NCI-H1105 (cell line): ENCODE measurements at regions not wholly inside any gene's neighbourhood (a gene's known extent, or its start where the extent isn't known, plus 50 kb on each side); places are given as distances from the start of the nearest gene placed in this dataset.
"Not testable (repeated sequence)": the region's sequence is repeated elsewhere in the genome, so short reads cannot be mapped to it uniquely, and the experiment has no call there.

Experiments
- DNase-seq: peaks from one replicate; lab custom pipeline; 2025; lab: John Stamatoyannopoulos, UW

DNA sequence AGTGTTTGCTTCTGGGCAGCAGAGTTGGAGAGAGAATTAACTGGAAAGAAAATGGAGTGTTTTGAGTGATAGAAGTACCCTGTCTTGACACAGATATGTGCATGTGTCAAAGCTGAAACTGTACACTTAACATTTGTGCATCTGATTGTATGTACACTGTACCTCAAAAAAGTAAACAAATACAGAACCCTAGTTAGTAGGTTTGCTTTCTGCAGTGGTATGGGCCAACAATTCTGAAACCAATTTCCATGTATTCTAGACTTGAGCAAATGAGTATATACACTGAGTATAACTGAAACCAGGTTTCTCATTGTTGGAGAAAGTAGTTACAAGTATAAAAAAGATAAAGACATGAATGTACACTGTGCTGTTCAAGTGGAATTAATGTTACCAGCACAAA is 52.4 kb downstream of the ELAPOR2 start:
- no peak for DNase-seq

DNA sequence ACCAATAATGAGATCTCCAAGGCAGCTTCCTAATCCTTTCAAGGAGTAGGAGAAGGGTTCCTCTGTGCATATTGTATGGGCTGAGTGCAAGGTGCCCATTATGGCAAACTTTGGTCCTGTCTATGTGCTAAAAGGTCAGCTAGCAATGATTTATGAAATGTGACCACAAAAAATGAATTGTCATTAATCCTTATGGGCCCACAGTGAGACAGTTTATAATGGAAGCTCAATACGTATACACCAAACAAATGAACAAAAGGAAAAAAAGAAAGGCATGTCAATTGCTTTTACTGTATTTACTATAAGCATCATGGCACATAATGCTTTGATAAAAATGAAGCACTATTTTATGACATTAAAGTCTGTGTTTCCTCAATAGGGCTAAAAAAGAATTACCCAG is 54.5 kb downstream of the ELAPOR2 start:
- no peak for DNase-seq

- DNase-seq, result peak; percentile 75
Observed at GRCh38 chr7:87003872-87004798, 55.3 kb downstream of the ELAPOR2 start.

DNA sequence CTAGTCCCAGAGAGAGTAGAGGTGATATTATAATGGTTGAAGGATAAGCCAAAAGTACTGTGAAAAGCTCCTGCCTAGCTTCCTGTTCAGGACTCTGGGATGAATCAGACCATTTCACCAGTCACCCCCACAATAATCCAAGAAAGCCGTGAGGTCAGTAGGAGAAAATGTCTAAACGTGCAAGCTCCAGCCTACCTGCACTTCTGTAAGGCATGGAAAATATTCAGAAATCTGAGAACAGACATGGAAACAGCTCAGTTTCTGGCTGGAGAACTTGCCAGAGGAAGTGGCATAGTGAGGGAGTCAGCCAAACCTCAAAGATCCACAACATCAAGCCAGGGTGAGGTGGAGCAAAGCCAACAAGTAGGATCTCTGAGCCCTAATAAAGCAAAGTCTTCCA is 58.2 kb downstream of the ELAPOR2 start:
- DNase-seq, result no peak

DNA sequence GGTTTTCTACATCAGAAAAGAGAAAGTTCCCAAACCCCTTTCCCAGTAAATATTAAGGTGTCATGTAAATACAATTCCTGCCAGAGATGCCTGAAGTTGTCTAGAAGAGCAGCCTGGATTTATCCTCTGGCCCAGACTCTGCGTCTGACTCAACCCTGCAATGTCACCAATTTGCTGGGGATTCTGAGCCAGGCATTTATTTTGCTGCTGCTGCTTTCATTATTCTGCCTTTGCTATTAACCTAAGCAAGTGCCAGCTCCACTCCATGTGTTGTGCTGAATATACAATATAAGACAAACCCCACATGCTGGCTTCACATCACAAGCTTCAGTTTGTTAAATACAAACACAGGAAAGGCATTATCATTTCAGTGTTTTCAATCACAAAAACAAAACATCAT is 59.1 kb downstream of the ELAPOR2 start:
- no peak for DNase-seq

DNA sequence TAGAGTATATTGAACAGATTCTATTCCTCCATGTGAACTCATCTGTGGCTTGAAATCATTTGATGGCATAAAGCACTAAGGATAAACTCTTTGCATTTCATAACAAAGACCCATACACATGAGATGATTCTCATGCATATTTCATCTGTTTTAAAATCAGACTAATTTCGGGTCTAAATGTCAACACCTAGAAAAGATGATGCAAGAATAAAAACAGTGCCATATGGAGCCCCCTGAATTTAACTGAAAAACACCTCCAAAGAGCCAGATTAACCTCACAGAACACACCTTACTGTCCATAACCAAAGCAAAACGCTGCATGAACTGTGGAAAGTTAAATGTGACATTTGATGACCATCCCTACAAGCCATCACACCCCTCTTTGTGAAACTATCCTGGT is 59.7 kb downstream of the ELAPOR2 start:
- no peak for DNase-seq

GRCh38 chr7:86995814-86996213 is 63.6 kb downstream of the ELAPOR2 start:
- no peak for DNase-seq

- DNase-seq, result no peak
Observed at GRCh38 chr7:86995052-86995725, 64.3 kb downstream of the ELAPOR2 start.

GRCh38 chr7:86991771-86992191 is 67.7 kb downstream of the ELAPOR2 start:
- DNase-seq, result peak; percentile 43

DNA sequence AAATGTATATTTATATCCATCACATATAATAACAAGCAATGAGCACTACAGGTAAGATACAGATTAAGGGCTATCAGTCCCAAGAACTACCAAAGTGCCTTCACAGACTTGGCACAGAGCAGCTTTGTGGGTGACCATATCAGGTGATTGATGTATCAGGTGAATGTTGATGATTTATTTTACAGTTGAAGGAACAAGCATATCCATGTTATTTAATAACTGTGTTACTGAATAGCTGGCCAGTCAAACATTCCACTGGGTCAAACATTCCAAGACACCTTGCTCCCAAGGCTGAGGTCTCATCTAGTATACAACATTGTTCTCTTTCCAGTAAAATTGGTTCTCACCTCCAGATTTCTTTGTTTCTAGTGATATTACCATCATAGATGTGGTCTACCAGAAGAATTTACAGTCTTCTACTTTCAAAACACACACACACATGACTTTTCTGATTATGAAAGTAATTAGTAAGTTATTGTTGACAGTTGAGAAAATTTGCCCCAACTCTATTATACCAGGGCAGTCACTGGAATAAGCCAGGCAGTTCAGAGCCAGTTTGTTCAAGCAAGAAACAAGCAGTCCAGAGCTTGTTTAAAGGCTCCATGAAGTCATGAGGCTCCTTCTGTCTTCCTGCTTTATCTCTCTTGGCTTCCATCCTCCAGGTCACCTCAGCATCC is 68.2 kb downstream of the ELAPOR2 start:
- DNase-seq, result no peak

DNA sequence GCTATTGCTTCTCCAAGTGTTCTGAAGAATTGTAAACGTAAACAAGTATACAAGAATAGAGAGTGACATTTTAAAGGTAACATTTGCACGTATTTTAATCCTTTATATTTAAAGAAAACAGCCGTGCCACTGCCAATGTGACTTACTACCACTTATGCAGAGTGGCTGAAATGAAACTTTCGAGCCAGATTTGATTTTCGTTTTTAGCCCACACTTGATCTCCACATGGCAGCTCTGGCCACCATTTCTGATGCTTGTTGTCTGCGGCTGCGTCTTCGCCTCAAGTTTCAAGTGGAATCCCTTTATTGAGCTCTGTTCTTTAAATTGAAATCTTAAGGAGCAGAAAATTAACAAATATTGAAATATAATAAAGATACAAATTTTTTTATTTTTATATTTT is 70.0 kb downstream of the ELAPOR2 start:
- no peak for DNase-seq

DNA sequence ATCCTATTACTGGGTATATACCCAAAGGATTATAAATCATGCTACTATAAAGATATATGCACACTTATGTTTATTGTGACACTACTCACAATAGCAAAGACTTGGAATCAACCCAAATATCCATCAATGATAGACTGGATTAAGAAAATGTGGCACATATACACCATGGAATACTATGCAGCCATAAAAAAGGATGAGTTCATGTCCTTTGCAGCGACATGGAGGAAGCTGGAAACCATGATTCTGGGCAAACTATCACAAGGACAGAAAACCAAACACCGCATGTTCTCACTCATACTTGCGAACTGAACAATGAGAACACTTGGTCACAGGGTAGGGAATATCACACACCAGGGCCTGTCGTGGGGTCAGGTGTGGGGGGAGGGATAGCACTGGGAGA is 71.6 kb downstream of the ELAPOR2 start:
- DNase-seq, result not testable (repeated sequence)

- DNase-seq, result not testable (repeated sequence)
Observed at GRCh38 chr7:86987358-86987757, 72.1 kb downstream of the ELAPOR2 start.

DNA sequence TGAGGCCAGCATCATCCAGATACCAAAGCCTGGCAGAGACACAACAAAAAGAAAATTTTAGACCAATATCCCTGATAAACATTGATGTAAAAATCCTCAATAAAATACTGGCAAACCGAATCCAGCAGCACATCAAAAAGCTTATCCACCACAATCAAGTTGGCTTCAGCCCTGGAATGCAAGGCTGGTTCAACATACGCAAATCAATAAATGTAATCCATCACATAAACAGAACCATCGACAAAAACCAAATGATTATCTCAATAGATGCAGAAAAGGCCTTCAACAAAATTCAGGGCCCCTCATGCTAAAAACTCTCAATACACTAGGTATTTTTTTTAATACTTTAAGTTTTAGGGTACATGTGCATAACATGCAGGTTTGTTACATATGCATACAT is 74.1 kb downstream of the ELAPOR2 start:
- not testable (repeated sequence) for DNase-seq

DNA sequence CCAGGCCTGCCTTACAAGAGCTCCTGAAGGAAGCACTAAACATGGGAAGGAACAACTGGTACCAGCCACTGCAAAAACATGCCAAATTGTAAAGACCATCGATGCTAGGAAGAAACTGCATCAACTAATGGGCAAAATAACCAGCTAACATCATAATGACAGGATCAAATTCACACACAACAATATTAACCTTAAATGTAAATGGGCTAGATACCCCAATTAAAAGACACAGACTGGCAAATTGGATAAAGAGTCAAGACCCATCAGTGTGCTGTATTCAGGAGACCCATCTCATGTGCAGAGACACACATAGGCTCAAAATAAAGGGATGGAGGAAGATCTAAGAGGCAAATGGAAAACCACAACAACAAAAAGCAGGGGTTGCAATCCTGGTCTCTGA is 75.8 kb downstream of the ELAPOR2 start:
- DNase-seq, result not testable (repeated sequence)

- DNase-seq, result not testable (repeated sequence)
Observed at GRCh38 chr7:86981937-86982336, 77.5 kb downstream of the ELAPOR2 start.

DNA sequence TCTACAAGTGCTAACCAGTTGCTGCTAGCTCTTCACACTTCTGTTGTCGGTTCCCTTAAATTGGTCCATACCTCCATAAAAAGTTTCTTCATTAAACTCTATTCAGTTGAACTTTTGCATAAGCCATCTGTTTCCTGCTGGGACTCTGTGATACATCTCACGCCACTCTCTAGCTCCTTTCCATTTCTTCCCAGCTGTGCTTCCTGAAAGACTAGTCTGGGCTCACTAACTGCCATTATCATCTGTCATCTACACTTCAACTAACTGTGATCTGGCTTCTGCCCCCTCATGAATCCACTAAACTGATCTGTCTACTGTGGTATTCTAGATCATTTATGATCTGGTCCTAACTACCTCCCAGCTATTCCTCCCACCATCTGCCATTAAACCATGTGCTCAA is 78.3 kb downstream of the ELAPOR2 start:
- no peak for DNase-seq

GRCh38 chr7:86980223-86980622 is 79.2 kb downstream of the ELAPOR2 start:
- DNase-seq, result no peak

DNA sequence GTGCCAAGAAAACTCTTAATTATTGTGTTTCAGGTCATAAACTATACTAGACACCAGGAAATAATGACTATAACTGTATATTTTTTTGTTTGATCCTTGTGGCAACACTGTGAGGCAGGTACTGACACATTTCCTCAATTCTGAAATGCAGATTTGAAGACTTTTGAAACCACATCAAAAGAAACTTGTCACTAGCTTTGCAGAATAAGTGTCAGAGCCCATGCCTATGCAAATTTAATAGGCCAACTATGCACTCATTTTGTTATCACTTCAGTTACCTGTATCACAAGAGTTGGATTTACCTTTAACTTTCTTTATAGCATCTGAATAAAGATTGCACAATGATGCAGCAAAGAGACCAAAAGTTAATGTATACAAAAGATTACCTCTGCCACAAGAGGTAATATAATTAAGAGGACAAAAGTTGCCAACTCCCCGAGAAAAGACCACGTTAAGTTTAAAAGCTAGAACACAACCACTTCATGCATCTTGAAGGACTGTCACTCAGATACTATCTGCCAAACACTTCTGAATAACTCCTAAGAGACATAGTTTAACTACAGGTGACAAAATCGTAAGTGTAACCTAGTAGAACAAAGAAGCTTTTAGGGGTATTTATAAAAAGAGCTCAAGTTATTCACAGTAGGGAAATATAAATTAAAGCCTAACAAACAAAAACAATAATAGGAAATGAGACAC is 80.5 kb downstream of the ELAPOR2 start:
- DNase-seq, result no peak

DNA sequence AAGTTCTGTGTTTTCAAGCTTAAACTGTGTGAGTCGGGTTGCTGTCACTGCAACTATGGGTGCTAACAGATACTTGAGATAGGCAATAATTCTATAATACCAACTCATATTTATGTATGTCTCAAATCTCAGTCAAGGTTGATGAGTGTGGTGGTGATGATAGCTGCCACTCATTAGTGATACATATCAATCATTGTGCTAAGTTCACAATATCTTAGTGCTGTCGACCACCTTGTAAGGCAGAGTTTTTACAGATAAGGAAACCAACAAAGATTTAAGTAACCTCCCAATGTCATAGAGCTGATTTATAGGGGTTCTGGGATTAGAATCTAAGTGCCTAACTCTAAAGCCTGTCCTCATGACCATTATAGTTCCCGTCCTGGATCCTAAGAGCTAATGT is 82.5 kb downstream of the ELAPOR2 start:
- no peak for DNase-seq

- no peak for DNase-seq
Observed at GRCh38 chr7:86975914-86976313, 83.5 kb downstream of the ELAPOR2 start.

GRCh38 chr7:86975449-86975848 is 84.0 kb downstream of the ELAPOR2 start:
- no peak for DNase-seq
